ENCODE measurements at regions not wholly inside any gene's neighbourhood (a gene's known extent, or its start where the extent isn't known, plus 50 kb on each side); places are given as distances from the start of the nearest gene placed in this dataset.

- no TSS peak for BruUV-seq (replicated peaks)
- no peak overlapping the region for H4K5ac ChIP-seq (ENCODE audit: low read depth, low read length)
- H3K79me1 ChIP-seq (ENCODE audit: low read depth in 1 of 2, low read length in 2 of 2) = no peaks in the 10 kb centered on the region
- no peak overlapping the region for H3K14ac ChIP-seq (replicated peaks; ENCODE audit: low read depth, low read length)
- no peak overlapping the region for H3K56ac ChIP-seq (ENCODE audit: extremely low read depth, insufficient read depth, low read length)
- ChIA-PET POLR2A (ENCODE audit: unreplicated experiment) (no interaction called here), CTCF (interaction anchor here (0.6 kb wide), 1 partner anchor 43 kb away, joined by 5 read pairs; no protein-coding TSS in a partner anchor)
- H3K4ac ChIP-seq (ENCODE audit: low read depth, low read length) = no peak overlapping the region
- H3K4me3 ChIP-seq (ENCODE audit: insufficient read depth, low read depth, low read length) = no peak overlapping the region
- no peak overlapping the region for H2AK9ac ChIP-seq (replicated peaks; ENCODE audit: low read depth, low read length, poor library complexity)
- H3K4me2 ChIP-seq (ENCODE audit: low read depth, low read length) = no peak overlapping the region
- ATAC-seq (ENCODE audit: low read depth) = no peak
- H3K27me3 ChIP-seq (ENCODE audit: control insufficient read depth, insufficient read depth, low read length) = no peaks in the 10 kb centered on the region
- no peak overlapping the region for H2AK5ac ChIP-seq (ENCODE audit: low read depth, low read length)
- no peak overlapping the region for H3K23ac ChIP-seq (ENCODE audit: low read depth, low read length)
- dilution Hi-C loops (cut with HindIII; ENCODE audit: low sequenced_read_pairs, unreplicated experiment) = no loop called here
- H4K91ac ChIP-seq (ENCODE audit: insufficient read depth, low read depth, low read length) = no peak overlapping the region
- H3K4me1 ChIP-seq (ENCODE audit: control insufficient read depth, insufficient read depth, low read length) = no peaks in the 10 kb centered on the region
- no peak overlapping the region for H2BK20ac ChIP-seq (ENCODE audit: low read depth, low read length)
- H2BK15ac ChIP-seq (ENCODE audit: low read depth, low read length) = no peak overlapping the region
- H3K9me1 ChIP-seq (ENCODE audit: insufficient read depth, low read length) = no peaks in the 10 kb centered on the region
- H4K8ac ChIP-seq (ENCODE audit: low read depth in 2 of 2, low read length in 2 of 2) = no peak overlapping the region
- H2BK5ac ChIP-seq (ENCODE audit: low read depth, low read length, poor library complexity, severe bottlenecking) = no peak overlapping the region
- H3K9me3 ChIP-seq (ENCODE audit: control insufficient read depth, insufficient read depth, low read length) = peaks cover 5% of the 10 kb centered on the region
- no peak overlapping the region for H3K9ac ChIP-seq (ENCODE audit: low read depth, low read length)
- no peak overlapping the region for H2BK120ac ChIP-seq (ENCODE audit: low read depth, low read length)
- no peaks in the 10 kb centered on the region for H4K20me1 ChIP-seq (ENCODE audit: insufficient read depth, low read length)
- no peak for TF ChIP-seq SMC3 (IDR thresholded peaks at IDR 0.05; ENCODE audit: low read depth, low read length)
- TF ChIP-seq CHD1 (IDR thresholded peaks at IDR 0.05; ENCODE audit: low read depth, low read length) = no peak
- TF ChIP-seq ELK1 (IDR thresholded peaks at IDR 0.05; ENCODE audit: borderline replicate concordance, low read depth, low read length) = no peak
- TF ChIP-seq FOS (IDR thresholded peaks at IDR 0.05; ENCODE audit: low read depth, low read length) = no peak
- TF ChIP-seq USF2 (IDR thresholded peaks at IDR 0.05; ENCODE audit: low read depth, low read length) = no peak
- no peak for TF ChIP-seq RFX5 (IDR thresholded peaks at IDR 0.05; ENCODE audit: low read depth, low read length)
- TF ChIP-seq RCOR1 (IDR thresholded peaks at IDR 0.05; ENCODE audit: insufficient replicate concordance, low read length) = no peak
- no peak for TF ChIP-seq MAZ (IDR thresholded peaks at IDR 0.05; ENCODE audit: borderline replicate concordance, low read depth, low read length)
- TF ChIP-seq CTCF (conservative IDR thresholded peaks at IDR 0.05; ENCODE audit: low read depth, low read length) = no peak
- no peak for TF ChIP-seq BHLHE40 (IDR thresholded peaks at IDR 0.05; ENCODE audit: low read depth, low read length)
- TF ChIP-seq CEBPB (IDR thresholded peaks at IDR 0.05; ENCODE audit: low read depth, low read length) = no peak
- no peak for TF ChIP-seq MAFK (IDR thresholded peaks at IDR 0.05; ENCODE audit: low read depth, low read length)
- TF ChIP-seq MXI1 (IDR thresholded peaks at IDR 0.05; ENCODE audit: borderline replicate concordance, low read depth, low read length) = no peak
- no peak for TF ChIP-seq NFE2L2 (IDR thresholded peaks at IDR 0.05; ENCODE audit: low read depth, low read length)
- TF ChIP-seq RAD21 (IDR thresholded peaks at IDR 0.05; ENCODE audit: low read length) = no peak
- TF ChIP-seq POLR2A (IDR thresholded peaks at IDR 0.05; ENCODE audit: low read depth, low read length) = no peak
- WGBS, 2 experiments (ENCODE audit: extremely low coverage in 2 of 2, insufficient read length in 1 of 2) = no CpG with 5 or more reads among the region's 1 CpG
- in situ Hi-C loops (cut with MboI; ENCODE audit: low sequenced_read_pairs) = no loop called here
- no peak for DNase-seq
- no peak overlapping the region for H3K27ac ChIP-seq (ENCODE audit: insufficient read depth, low read length)
- intact Hi-C loops (cut with micrococcal nuclease) = no loop called here
- H3K36me3 ChIP-seq (ENCODE audit: control insufficient read depth, insufficient read depth, low read length) = no peaks in the 10 kb centered on the region
- H2AFZ ChIP-seq (replicated peaks; ENCODE audit: low read length, poor library complexity) = no peak overlapping the region
- no peak overlapping the region for H3K18ac ChIP-seq (ENCODE audit: low read depth, low read length)
Measured at GRCh38 chr4:166222271-166222670, 349.2 kb downstream of the TLL1 start.

All from IMR-90 (cell line).